GM23338 (cell line): ENCODE measurements at regions not wholly inside any gene's neighbourhood (a gene's known extent, or its start where the extent isn't known, plus 50 kb on each side); places are given as distances from the start of the nearest gene placed in this dataset.

Experiments
- ATAC-seq: fragments of 200-7000 bp; cut with Tn5 transposase; 3 replicates; pipeline ENCODE4 v1.9.1; 2020
- DNase-seq: peaks from one replicate; pipeline ENCODE4 v3.0.0-alpha.2; 2015; ENCODE audit warnings: low spot score
- H2AFZ ChIP-seq: fragments of 200-600 bp; sonication (generic); 2 replicates; pipeline ENCODE4 v1.8.0; 2016; ENCODE audit warnings: antibody characterized with exemption, mild to moderate bottlenecking, moderate library complexity
- H3F3A ChIP-seq: fragments of 200-600 bp; sonication (generic); replicated peaks from 2 replicates; pipeline ENCODE4 v1.8.0; 2017; ENCODE audit warnings: antibody characterized with exemption, mixed run types, low read depth
- H3K27ac ChIP-seq: fragments of 200-600 bp; sonication (generic); 2 replicates; pipeline ENCODE4 v1.6.1; 2016; ENCODE audit warnings: low read depth
- H3K27me3 ChIP-seq: fragments of 200-600 bp; sonication (generic); 2 replicates; pipeline ENCODE4 v1.8.0; 2016; ENCODE audit warnings: mild to moderate bottlenecking, mixed run types, moderate library complexity; ENCODE audit not compliant: insufficient read depth
- H3K36me3 ChIP-seq: fragments of 200-600 bp; sonication (generic); 2 replicates; pipeline ENCODE4 v1.8.0; 2016; ENCODE audit warnings: mild to moderate bottlenecking; ENCODE audit not compliant: insufficient read depth
- H3K4me1 ChIP-seq: fragments of 200-600 bp; sonication (generic); 2 replicates; pipeline ENCODE4 v1.8.0; 2016; ENCODE audit warnings: mild to moderate bottlenecking, moderate library complexity; ENCODE audit not compliant: insufficient read depth
- H3K4me2 ChIP-seq: fragments of 200-600 bp; sonication (generic); 2 replicates; pipeline ENCODE4 v1.7.1; 2017; ENCODE audit warnings: mixed run types
- H3K4me3 ChIP-seq: fragments of 200-600 bp; sonication (generic); 2 replicates; pipeline ENCODE4 v1.6.1; 2016; ENCODE audit warnings: mixed run types
- H3K79me2 ChIP-seq: fragments of 200-600 bp; sonication (generic); replicated peaks from 2 replicates; pipeline ENCODE4 v1.8.0; 2017; ENCODE audit warnings: mild to moderate bottlenecking; ENCODE audit not compliant: insufficient read depth
- H3K9me2 ChIP-seq: fragments of 200-600 bp; sonication (generic); 2 replicates; pipeline ENCODE4 v1.8.0; 2017; ENCODE audit not compliant: insufficient read depth
- H4K20me1 ChIP-seq: fragments of 200-600 bp; sonication (generic); replicated peaks from 2 replicates; pipeline ENCODE4 v1.8.0; 2017; ENCODE audit warnings: mild to moderate bottlenecking; ENCODE audit not compliant: insufficient read depth
- H3K27ac Mint-ChIP-seq: 2 replicates; pipeline ENCODE4 v1.8.0; 2020; ENCODE audit warnings: inconsistent platforms, mild to moderate bottlenecking, moderate library complexity, mixed read lengths
- H3K27me3 Mint-ChIP-seq: 3 replicates; pipeline ENCODE4 v1.8.0; 2022; ENCODE audit warnings: low read depth, mild to moderate bottlenecking, moderate library complexity, mixed read lengths, inconsistent platforms; ENCODE audit not compliant: insufficient read depth, poor library complexity
- H3K36me3 Mint-ChIP-seq: 3 replicates; pipeline ENCODE4 v1.8.0; 2021; ENCODE audit warnings: low read depth, mild to moderate bottlenecking, inconsistent platforms, moderate library complexity, mixed read lengths
- H3K4me1 Mint-ChIP-seq: 3 replicates; pipeline ENCODE4 v1.8.0; 2020; ENCODE audit warnings: mild to moderate bottlenecking, inconsistent platforms, mixed read lengths
- H3K4me3 Mint-ChIP-seq: 3 replicates; pipeline ENCODE4 v1.8.0; 2021; ENCODE audit warnings: moderate library complexity, mild to moderate bottlenecking, inconsistent platforms, mixed read lengths
- H3K9me3 Mint-ChIP-seq: 3 replicates; pipeline ENCODE4 v1.8.0; 2020; ENCODE audit warnings: moderate library complexity, mild to moderate bottlenecking, inconsistent platforms, mixed read lengths
- ZNF331 ChIP-seq: fragments of 250-450 bp; sonication (Bioruptor Pico); IDR thresholded peaks from 2 replicates; pipeline ENCODE4 v1.5.0; 2020; ENCODE audit warnings: low read depth, mild to moderate bottlenecking, moderate library complexity
- TF ChIP-seq, protein P1 (sequence below): fragments of 250-450 bp; sonication (Bioruptor Pico); IDR thresholded peaks from 2 replicates; pipeline ENCODE4 v1.5.0; 2020; ENCODE audit warnings: mild to moderate bottlenecking, moderate library complexity

DNA sequence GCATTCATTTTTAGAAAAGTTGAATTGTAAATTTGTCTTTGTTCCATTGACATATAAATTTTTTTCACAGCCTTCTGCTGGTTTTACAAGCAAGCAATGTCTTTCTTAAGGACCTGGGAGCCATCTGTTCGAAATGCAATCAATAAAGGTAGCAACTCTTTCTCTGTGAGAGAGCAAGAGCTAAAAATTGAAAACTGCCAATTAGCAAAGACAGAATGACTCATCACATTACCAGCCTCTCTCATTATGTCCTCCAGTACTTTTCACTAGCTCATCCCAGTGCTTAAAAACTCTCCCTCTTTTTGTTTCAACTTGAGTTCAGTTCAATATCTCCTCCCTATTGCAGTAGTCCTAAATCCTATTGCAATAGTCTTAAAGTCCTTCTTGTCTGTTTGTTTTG is 760.7 kb upstream of the SLITRK6 start (continued):
- TF ChIP-seq, protein P1, sequence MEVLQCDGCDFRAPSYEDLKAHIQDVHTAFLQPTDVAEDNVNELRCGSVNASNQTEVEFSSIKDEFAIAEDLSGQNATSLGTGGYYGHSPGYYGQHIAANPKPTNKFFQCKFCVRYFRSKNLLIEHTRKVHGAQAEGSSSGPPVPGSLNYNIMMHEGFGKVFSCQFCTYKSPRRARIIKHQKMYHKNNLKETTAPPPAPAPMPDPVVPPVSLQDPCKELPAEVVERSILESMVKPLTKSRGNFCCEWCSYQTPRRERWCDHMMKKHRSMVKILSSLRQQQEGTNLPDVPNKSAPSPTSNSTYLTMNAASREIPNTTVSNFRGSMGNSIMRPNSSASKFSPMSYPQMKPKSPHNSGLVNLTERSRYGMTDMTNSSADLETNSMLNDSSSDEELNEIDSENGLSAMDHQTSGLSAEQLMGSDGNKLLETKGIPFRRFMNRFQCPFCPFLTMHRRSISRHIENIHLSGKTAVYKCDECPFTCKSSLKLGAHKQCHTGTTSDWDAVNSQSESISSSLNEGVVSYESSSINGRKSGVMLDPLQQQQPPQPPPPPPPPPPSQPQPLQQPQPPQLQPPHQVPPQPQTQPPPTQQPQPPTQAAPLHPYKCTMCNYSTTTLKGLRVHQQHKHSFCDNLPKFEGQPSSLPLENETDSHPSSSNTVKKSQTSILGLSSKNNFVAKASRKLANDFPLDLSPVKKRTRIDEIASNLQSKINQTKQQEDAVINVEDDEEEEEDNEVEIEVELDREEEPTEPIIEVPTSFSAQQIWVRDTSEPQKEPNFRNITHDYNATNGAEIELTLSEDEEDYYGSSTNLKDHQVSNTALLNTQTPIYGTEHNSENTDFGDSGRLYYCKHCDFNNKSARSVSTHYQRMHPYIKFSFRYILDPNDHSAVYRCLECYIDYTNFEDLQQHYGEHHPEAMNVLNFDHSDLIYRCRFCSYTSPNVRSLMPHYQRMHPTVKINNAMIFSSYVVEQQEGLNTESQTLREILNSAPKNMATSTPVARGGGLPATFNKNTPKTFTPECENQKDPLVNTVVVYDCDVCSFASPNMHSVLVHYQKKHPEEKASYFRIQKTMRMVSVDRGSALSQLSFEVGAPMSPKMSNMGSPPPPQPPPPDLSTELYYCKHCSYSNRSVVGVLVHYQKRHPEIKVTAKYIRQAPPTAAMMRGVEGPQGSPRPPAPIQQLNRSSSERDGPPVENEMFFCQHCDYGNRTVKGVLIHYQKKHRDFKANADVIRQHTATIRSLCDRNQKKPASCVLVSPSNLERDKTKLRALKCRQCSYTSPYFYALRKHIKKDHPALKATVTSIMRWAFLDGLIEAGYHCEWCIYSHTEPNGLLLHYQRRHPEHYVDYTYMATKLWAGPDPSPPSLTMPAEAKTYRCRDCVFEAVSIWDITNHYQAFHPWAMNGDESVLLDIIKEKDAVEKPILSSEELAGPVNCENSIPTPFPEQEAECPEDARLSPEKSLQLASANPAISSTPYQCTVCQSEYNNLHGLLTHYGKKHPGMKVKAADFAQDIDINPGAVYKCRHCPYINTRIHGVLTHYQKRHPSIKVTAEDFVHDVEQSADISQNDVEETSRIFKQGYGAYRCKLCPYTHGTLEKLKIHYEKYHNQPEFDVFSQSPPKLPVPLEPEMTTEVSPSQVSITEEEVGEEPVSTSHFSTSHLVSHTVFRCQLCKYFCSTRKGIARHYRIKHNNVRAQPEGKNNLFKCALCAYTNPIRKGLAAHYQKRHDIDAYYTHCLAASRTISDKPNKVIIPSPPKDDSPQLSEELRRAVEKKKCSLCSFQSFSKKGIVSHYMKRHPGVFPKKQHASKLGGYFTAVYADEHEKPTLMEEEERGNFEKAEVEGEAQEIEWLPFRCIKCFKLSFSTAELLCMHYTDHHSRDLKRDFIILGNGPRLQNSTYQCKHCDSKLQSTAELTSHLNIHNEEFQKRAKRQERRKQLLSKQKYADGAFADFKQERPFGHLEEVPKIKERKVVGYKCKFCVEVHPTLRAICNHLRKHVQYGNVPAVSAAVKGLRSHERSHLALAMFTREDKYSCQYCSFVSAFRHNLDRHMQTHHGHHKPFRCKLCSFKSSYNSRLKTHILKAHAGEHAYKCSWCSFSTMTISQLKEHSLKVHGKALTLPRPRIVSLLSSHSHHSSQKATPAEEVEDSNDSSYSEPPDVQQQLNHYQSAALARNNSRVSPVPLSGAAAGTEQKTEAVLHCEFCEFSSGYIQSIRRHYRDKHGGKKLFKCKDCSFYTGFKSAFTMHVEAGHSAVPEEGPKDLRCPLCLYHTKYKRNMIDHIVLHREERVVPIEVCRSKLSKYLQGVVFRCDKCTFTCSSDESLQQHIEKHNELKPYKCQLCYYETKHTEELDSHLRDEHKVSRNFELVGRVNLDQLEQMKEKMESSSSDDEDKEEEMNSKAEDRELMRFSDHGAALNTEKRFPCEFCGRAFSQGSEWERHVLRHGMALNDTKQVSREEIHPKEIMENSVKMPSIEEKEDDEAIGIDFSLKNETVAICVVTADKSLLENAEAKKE (CRISPR knock-in tag), result no peak

DNA sequence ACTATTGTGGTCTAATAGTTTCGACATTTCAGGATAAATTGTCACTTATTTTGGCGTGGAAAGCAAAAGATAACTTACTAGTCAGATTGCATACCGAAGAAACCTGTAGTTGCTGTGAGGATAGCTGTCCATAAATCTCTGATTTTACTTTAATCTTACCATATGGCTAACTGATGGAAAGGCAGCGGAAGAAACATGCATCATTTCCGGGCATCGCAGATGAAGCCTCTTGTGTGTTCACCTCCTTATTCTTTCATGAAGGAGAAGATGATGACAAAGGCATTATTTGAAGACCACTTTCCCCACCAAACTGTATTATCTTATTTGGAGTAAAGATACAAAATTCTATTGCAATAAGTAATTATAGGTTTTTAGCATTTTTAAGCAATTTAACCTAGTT is 763.6 kb upstream of the SLITRK6 start:
- no peak for TF ChIP-seq ZNF331 (CRISPR knock-in tag)
- TF ChIP-seq, protein P1 (CRISPR knock-in tag), result no peak
- ATAC-seq (no peak), DNase-seq (no peak)
- no peak overlapping the region; the same call in 1 of the 2 replicates for H2AFZ ChIP-seq
- no peaks in the 10 kb centered on the region for H3K36me3 Mint-ChIP-seq
- no peaks in the 10 kb centered on the region for H3K4me1 ChIP-seq
- H4K20me1 ChIP-seq, result no peaks in the 10 kb centered on the region
- no peak overlapping the region for H3K27ac Mint-ChIP-seq
- H3K27ac ChIP-seq, result no peak overlapping the region
- H3K36me3 ChIP-seq, result no peaks in the 10 kb centered on the region
- no peaks in the 10 kb centered on the region for H3K27me3 Mint-ChIP-seq
- no peaks in the 10 kb centered on the region for H3K9me2 ChIP-seq
- no peak overlapping the region for H3K4me3 ChIP-seq
- peaks cover 5% of the 10 kb centered on the region; the same call in 2 of the 3 replicates for H3K4me1 Mint-ChIP-seq
- H3K9me3 Mint-ChIP-seq, result peaks cover 3% of the 10 kb centered on the region; the same call in 1 of the 3 replicates
- no peak overlapping the region for H3K4me3 Mint-ChIP-seq
- no peaks in the 10 kb centered on the region for H3K27me3 ChIP-seq
- no peaks in the 10 kb centered on the region for H3K79me2 ChIP-seq
- no peak overlapping the region for H3K4me2 ChIP-seq
- H3F3A ChIP-seq, result no peaks in the 10 kb centered on the region
